ENCODE measurements at regions not wholly inside any gene's neighbourhood (a gene's known extent, or its start where the extent isn't known, plus 50 kb on each side); places are given as distances from the start of the nearest gene placed in this dataset.

GRCh38 chr2:217070043-217070430 is 210.2 kb upstream of the TNP1 start:
- no peak for DNase-seq

- no peak for DNase-seq
Measured at GRCh38 chr2:217069263-217070042, 209.6 kb upstream of the TNP1 start.

GRCh38 chr2:217068677-217069250 is 208.9 kb upstream of the TNP1 start:
- no peak for DNase-seq

GRCh38 chr2:217067787-217068186 is 207.9 kb upstream of the TNP1 start:
- no peak for DNase-seq

GRCh38 chr2:217066510-217067270 is 206.8 kb upstream of the TNP1 start:
- no peak for DNase-seq

GRCh38 chr2:217065695-217066405 is 206.0 kb upstream of the TNP1 start:
- DNase-seq = no peak

GRCh38 chr2:217065012-217065290 is 205.1 kb upstream of the TNP1 start:
- no peak for DNase-seq

- no peak for DNase-seq
Measured at GRCh38 chr2:217064234-217065011, 204.6 kb upstream of the TNP1 start.

- no peak for DNase-seq
Measured at GRCh38 chr2:217063238-217063755, 203.4 kb upstream of the TNP1 start.

- DNase-seq = no peak
Measured at GRCh38 chr2:217062768-217063167, 202.9 kb upstream of the TNP1 start.

GRCh38 chr2:217061916-217062505 is 202.1 kb upstream of the TNP1 start:
- DNase-seq = no peak

- no peak for DNase-seq
Measured at GRCh38 chr2:217060951-217061547, 201.2 kb upstream of the TNP1 start.

- no peak for DNase-seq
Measured at GRCh38 chr2:217060516-217060915, 200.7 kb upstream of the TNP1 start.

GRCh38 chr2:217058791-217059755 is 199.2 kb upstream of the TNP1 start:
- no peak for DNase-seq

GRCh38 chr2:217057773-217058172 is 197.9 kb upstream of the TNP1 start:
- no peak for DNase-seq

- DNase-seq = no peak
Measured at GRCh38 chr2:217055624-217056023, 195.8 kb upstream of the TNP1 start.

- DNase-seq = no peak
Measured at GRCh38 chr2:217054791-217055190, 194.9 kb upstream of the TNP1 start.

GRCh38 chr2:217052856-217053577 is 193.2 kb upstream of the TNP1 start:
- DNase-seq = no peak

GRCh38 chr2:217051416-217051815 is 191.6 kb upstream of the TNP1 start:
- DNase-seq = no peak

GRCh38 chr2:217049956-217050355 is 190.1 kb upstream of the TNP1 start:
- no peak for DNase-seq

Data from activated CD4-positive, alpha-beta T cell treated with anti-CD3 and anti-CD28 coated beads, Interleukin-10, Interleukin-2, amounts not matched to agents 100 ng/mL and 50 ng/mL, durations not matched to agents 16 hours and 8 hours (primary cell).